ENCODE measurements at regions not wholly inside any gene's neighbourhood (a gene's known extent, or its start where the extent isn't known, plus 50 kb on each side); places are given as distances from the start of the nearest gene placed in this dataset.
A peak's percentile ranks its signal among the peaks of the same experiment; 100 is the strongest.

- DNase-seq: no peak
Observed at GRCh38 chr11:31997955-31998354, 92.9 kb upstream of the RCN1 start.

GRCh38 chr11:31996159-31996881, 94.6 kb upstream of the RCN1 start:
- DNase-seq: no peak

GRCh38 chr11:31995525-31996094, 95.3 kb upstream of the RCN1 start:
- DNase-seq: peak; percentile 8

DNA sequence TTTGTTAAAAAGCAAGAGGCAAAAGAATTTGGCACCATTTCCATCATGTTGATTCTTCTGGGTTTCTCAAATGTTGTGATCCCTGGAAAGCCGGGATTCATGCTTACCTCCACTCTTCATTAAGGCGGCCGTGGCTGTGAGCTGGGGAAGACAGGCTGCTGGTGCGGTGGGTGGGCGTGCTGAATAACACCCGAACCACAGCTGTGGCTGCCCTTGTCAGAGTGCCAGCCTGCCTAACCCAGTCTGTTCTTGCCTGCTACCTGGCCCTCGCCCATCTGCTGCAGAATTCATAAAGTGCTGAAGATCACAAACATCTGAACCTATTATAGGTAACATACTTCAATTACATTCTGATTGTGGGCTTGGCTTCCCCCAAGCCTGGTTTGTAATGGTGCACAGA, 95.8 kb upstream of the RCN1 start:
- DNase-seq: no peak

- no peak for DNase-seq
Observed at GRCh38 chr11:31987118-31988005, 103.5 kb upstream of the RCN1 start.

DNA sequence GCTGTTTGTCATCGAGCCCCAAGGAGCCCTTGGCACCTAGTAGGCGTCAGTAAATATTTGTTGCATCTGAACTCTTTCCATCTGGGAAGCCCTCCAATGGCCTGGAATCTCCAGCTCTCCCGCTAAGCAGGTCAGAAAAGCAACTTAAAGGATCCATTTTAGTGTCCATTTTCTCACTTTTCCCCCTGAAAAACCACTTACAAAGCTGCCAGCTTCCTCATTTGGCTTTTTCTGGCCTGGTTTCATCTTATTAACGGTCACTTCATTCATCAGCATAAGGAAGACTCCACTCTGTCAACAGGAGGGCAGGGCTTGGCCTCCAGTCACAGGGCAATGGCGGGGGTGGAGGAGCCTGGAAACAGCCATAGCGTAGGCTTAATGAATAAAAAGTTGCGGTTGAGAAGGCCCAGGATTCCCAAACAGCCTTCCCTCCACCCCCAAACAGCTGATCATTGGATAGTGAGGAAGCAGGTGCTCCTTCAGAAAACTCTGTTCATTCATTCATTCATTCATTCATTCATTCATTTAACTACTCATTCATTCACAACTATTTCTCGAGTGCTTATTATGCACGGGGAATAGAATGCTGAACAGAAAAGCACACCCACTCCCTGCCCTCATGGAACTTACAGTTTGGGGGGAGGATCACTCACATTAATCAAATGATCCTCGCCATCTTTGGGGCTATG, 104.5 kb upstream of the RCN1 start:
- DNase-seq: no peak

DNA sequence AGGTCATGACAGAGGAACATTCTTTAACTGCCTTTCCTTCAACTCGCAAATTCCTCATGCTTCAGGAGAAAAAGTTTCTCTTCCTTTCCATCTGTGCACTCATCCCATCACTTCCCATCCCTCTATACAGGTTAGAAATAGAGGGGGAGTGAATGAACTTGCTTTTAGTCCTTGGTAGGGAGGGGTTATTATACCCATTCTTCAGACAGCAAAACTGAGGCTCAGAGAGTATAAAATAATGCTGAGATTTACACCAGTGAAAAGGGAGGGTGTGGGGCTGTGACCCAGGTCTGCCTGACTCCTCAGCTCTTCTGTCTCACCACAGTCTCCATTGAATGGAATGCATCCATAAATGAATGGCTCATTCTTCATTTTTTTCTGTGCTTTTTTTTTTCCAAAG, 109.4 kb upstream of the RCN1 start:
- DNase-seq: no peak

GRCh38 chr11:31977343-31977742, 113.5 kb upstream of the RCN1 start:
- DNase-seq: no peak

DNA sequence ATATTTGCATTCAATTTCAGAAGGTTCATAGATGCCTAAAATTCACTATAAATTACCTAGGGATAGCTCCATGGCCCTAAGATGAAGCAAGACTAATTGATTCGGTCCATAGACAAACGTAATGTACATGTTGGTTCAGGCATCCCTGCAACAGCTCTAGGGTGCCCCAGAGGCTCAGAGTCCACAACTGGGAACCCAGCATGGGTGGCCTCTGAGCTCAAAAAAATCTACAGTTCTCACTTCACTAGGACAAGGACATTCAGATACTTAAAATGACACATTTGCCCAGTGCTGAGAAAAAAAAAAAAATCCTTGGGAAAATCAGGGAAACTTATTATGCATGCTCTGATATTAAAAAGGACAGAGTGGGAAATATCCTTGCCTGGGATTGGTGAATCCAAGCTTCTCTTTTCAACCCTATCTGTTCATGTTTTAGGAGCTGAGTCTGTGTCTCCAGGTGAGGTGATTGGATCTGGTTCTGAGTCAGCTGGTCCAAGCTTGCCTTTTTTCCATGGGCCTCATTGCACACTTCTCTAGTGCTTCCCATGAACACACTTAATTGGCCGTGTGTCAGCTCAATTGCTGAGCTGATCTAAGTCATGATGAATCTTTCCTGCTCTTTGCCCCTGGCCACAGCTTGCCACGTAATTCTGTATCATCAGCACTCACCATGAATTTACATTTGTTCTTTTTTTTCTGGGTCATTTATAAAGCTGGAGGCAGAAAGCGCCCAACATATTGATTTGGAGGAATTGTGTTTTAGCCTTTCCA, 116.3 kb upstream of the RCN1 start:
- no peak for DNase-seq

DNA sequence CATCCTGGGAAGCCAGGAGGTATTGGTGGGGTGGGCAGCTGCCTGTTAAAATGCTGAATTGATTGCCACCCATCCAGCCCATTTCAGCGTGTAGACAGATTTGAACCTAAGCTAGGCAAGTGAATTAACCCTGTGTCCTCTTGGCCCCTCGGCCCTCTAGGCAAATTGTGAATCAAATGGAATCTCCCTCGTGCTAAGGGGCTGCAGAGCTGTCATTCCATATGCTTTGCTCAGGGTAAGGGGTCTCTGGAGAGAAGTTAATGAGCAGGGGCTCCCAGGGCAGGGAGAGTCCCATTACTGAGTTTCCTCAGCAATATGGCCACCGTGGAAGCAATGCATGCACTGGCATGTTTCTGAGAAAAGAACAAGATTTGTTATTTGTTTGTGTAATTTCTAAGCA, 117.7 kb upstream of the RCN1 start:
- DNase-seq: no peak

GRCh38 chr11:31972623-31973022, 118.3 kb upstream of the RCN1 start:
- no peak for DNase-seq

GRCh38 chr11:31969359-31969702, 121.5 kb upstream of the RCN1 start:
- no peak for DNase-seq

DNA sequence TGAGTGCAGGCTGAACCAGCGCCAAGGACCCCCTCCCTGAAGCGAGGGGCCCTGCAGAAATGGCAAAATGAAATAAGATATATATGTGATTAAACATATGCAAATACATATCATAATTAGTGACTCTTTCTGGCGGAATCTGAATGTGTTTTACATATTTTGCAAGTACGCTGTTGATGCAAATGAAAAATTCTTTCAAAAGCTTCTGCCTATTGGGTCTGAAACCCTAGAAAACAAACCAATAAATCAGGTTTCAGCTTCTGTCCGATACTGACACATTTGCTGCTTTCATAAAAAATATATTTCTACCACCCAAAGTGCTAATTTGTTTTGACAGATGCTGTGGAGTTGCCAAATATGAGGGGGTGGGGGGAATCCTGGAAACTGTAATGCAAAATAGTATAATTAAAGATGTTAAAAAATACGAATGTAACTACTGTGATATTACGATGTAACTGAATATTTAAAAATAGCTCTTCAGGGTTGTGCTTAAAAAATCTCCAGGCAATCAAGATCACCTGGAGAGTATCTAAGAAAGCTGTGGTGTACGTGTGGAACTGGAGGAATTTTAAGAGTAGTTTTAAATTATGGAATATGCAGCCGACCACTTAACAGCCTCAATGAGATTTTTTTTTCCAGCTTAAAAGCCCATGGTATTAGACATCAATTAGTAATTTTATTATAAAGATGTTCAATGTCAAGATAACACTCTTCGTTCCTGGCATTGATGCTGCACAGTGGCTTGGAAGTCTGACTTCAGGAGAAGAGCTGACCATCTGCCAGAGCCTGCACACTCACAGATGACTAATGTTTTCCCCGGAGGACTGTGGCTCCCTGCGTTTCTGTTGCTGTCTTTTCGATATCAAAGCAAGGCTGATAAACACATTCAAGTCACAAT, 122.2 kb upstream of the RCN1 start:
- DNase-seq: no peak

- DNase-seq: no peak
Observed at GRCh38 chr11:31967404-31968130, 123.3 kb upstream of the RCN1 start.

GRCh38 chr11:31966846-31967245, 124.0 kb upstream of the RCN1 start:
- DNase-seq: no peak

GRCh38 chr11:31964181-31964580, 126.7 kb upstream of the RCN1 start:
- DNase-seq: no peak

GRCh38 chr11:31960126-31960525, 130.7 kb upstream of the RCN1 start:
- no peak for DNase-seq

DNA sequence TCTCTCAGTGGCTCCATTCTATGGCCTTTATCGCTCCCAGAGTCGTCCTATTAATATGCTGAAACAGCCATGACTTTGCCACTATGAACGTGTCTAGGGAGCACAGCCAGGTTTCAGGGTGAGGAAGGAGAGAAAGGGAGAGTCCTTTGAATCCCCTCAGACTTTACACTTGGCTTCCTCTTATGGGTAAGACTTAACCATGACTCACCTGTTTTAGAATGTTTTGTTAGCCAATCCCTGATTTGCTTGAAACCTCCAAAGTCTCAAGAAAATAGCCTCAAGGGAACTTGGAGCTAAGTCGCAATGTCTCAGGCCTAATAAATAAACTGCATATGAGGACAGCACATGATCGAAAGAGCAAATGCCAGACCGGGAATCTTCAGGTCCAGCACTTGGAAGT, 131.2 kb upstream of the RCN1 start:
- no peak for DNase-seq

GRCh38 chr11:31958076-31958735, 132.7 kb upstream of the RCN1 start:
- peak; percentile 56 for DNase-seq

DNA sequence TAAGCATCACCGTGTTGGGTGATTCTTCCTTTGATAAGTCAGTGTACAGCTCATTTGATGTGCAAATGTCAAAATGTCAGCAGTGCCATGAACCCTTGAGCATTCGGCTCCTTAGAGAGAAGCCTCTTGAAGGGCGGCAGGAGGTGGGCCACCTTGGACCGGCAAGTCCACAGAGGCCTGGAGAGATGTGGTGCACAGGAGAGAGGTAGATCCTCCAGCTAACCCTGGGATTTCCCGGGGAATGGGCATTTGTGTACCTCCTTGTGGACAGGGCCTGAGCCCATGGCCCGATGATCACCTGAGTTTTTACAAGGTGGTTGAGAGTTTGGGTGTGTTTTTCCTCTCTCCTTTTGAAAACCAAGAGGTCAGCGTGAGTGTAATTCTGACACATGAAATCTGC, 133.2 kb upstream of the RCN1 start:
- DNase-seq: no peak
